T follicular helper cell (primary cell): ENCODE measurements at regions not wholly inside any gene's neighbourhood (a gene's known extent, or its start where the extent isn't known, plus 50 kb on each side); places are given as distances from the start of the nearest gene placed in this dataset.

Experiments
- DNase-seq: peaks from one replicate; pipeline ENCODE4 v3.0.0-alpha.2; 2020; ENCODE audit warnings: low read depth

DNA sequence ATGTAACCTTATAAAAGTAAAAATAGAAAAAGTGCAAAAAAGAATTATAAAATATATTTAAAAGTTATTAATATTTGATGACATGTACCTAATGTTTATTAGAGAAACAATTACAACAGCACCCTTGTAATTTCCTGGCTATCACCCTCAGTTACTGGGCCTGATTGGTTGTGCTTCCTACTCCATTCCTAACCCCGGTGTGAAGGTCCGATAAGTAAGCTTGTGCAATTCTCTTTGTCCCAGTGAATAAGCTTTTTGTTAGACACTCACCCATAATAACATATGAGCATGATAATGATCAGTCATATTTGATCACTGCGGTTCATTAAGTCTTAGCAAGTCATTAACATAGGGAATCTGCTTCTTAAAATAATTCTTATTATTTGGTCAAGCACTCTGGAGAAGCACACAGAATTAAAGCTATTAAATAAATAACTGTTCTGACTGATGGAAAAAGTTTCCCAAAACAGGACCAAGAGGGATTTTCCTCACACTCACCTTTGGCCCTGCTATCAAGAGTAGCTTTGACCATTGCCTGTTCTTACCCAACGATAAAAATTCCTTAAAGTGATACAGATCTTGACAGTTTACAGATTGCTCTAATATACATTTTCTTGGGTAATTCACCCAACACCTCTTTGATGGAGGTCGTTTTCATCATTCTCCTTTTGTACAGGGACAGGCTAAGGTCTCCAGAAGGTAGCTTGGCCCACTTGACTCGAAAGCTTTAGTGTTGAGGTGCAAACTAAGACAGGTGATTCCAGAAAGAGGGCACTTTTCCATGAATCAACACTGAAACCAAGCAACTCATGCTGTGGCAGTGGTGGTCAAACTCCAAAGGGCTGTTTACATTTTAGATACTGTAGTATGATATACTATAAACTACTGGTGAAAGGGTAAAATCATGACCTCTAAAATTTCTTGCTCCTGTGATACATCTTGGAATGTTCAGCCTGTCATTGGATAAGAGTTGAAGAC lies 543.0 kb upstream of the KCNMB2 start:
- no peak for DNase-seq

DNA sequence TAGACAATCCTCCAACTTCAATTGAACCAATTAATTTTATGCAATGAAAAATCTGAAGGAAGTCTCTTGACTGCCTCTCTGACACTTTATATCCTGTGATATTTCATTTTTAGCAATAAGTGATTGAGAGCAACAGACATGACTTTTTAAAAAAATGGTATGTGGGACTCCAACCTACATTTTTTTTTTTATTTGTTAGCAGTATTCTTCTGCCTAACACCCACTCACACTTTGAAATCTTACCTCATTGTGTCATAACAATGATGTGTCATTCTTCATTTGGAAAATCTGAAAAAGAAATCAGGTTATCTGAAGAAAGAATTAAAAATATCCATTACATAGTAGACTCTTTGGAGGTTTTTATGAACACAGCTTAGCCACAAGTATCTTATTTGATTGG lies 541.3 kb upstream of the KCNMB2 start:
- no peak for DNase-seq

- no peak for DNase-seq
Measured at GRCh38 chr3:177995381-177996085, 540.7 kb upstream of the KCNMB2 start.

- no peak for DNase-seq
Measured at GRCh38 chr3:178001670-178002101, 534.5 kb upstream of the KCNMB2 start.

GRCh38 chr3:178002113-178002512 lies 534.1 kb upstream of the KCNMB2 start:
- DNase-seq = no peak

DNA sequence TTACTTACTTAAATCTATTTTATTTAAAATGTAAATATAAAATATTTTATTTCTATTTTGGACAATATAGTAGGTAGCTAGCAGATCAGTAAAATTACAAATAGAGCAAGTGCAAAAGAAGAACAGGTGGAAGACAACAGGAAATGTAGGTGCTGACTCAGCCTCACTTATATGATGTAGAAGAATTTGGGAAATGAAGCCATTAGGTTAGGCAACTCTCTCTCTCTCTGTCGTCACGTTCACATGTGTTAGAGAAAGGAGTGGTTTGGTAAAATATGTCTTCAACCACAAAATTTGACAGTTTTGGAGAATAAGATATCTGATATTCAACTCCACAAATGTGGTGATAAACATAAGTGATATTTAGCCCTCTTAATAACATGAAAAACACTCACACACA lies 532.5 kb upstream of the KCNMB2 start:
- DNase-seq = no peak

- DNase-seq = no peak
Measured at GRCh38 chr3:178005961-178006360, 530.3 kb upstream of the KCNMB2 start.

DNA sequence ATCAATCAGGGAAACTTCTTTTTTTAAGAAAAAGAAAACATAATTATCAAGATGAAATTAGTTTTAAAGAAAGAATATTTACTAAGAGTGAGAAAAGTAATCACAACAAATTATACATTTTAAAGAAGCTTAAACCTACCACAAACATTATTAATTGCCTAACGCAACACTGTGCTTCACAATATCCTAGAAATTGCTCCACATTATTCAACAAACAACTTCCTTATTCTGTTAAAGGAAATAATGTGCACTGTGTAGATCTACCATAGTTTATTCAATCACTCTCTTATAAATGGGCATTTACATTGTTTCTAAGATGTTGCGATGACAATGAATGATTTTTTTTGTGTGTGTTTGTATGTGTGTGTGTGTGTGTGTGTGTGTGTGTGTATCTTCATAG lies 525.9 kb upstream of the KCNMB2 start:
- no peak for DNase-seq

DNA sequence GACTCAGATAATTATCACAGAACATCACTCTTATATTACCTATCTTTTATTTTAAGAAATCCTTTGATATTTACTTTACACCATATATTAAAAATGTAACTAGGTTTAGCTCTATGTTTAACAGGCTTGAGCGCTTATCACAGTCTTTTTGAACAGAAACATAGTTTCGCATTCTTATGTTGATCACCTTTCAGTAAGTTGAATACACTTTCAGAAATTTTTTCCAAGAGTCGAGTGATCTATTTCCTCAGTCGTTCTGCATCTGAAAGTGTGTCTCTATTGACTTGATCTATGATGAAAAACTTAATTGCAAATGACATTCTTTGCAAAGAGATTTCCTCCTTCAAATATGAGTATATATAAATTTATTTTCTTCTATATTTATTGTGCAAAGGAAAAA lies 516.6 kb upstream of the KCNMB2 start:
- no peak for DNase-seq

- no peak for DNase-seq
Measured at GRCh38 chr3:178022599-178022998, 513.6 kb upstream of the KCNMB2 start.

GRCh38 chr3:178028933-178029332 lies 507.3 kb upstream of the KCNMB2 start:
- DNase-seq = no peak

DNA sequence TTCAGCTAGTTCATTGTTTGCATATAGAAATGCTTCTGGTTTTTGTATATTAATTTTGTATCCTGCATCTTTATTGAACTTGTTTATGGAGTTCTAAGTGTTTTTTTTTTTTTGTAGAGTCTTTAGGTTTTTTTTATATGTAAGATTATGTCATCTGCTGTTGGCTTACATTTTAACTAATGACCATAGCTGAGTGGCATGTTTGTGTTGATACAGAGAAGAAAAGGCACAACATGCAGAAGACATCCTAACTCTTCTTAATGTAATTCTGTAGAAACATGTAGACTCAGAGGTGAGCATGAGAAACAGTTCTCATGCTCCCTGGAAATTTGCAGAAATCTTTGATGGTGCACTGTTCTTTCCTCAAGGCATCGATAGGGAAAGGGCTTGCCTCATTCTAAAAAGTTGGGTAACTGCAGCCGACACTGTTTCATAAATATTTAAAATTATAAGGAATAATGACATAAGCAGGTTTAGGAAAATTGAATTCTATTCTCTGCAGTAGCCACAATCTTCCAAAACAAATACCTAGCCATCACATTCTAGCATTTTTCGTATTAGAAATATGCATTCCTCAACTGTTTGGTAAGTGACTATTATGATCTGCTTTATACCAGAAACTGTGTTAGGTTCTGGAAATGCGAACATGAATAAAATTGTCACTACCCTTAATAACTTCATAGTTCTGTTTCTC lies 499.6 kb upstream of the KCNMB2 start:
- no peak for DNase-seq

- no peak for DNase-seq
Measured at GRCh38 chr3:178041931-178042330, 494.3 kb upstream of the KCNMB2 start.

DNA sequence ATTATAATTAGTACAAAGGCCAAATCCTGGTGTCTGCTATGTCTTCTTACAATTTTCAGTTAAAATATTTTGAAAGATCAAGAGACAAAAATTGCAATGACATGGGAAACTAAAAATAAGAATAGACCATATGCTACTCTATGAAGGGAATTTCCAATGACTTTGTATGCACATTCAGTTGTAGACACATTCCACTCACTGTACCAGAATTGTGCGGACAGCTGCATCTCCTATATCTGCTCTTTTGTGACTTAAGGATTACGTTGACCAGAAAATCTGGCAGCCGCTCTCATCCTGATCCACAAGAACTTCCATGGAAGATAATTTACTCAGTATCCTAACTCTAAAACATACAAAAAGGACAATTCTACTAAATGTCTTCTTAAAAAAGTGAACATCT lies 493.9 kb upstream of the KCNMB2 start:
- no peak for DNase-seq

GRCh38 chr3:178043084-178043483 lies 493.2 kb upstream of the KCNMB2 start:
- no peak for DNase-seq

DNA sequence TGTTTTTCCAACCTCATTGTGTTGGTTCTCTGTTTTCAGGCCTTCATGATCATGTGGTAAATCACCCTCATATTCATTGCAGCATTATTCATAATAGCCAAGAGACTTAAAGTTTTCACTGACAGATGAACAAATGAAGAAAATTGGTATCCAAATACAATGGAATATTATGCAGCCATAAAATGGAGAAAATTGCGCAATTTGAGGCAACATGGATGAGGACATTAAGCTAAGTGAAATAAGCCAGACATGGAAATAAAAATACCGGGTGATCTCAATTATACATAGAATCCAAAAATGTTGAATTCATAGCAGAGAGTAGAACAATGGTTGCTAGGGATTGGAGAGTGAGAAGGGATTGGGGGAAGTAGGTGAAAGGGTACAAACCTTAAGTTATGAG lies 491.9 kb upstream of the KCNMB2 start:
- no peak for DNase-seq

GRCh38 chr3:178047496-178047895 lies 488.7 kb upstream of the KCNMB2 start:
- DNase-seq = no peak

- no peak for DNase-seq
Measured at GRCh38 chr3:178048768-178049167, 487.5 kb upstream of the KCNMB2 start.

DNA sequence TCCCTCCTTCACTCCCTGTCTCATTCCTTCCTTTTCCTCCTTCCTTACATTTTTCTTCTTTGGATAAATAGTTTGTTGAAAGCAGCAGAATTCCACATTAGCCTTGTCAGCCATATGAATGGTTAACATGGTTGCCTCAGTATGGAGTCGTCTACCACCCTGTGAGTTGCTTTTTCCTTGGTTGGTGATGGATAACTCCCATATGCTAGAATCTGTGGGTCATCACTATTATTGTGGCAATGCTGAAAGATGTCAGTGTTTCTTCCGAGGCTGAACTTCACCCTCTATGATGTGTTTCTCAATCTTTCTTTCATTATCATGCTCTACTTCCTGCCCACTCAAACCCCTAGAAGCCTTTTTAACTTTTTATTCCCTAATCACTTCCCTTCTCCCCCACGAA lies 481.8 kb upstream of the KCNMB2 start:
- DNase-seq = no peak

GRCh38 chr3:178055939-178056338 lies 480.3 kb upstream of the KCNMB2 start:
- no peak for DNase-seq

GRCh38 chr3:178056868-178057267 lies 479.4 kb upstream of the KCNMB2 start:
- no peak for DNase-seq

DNA sequence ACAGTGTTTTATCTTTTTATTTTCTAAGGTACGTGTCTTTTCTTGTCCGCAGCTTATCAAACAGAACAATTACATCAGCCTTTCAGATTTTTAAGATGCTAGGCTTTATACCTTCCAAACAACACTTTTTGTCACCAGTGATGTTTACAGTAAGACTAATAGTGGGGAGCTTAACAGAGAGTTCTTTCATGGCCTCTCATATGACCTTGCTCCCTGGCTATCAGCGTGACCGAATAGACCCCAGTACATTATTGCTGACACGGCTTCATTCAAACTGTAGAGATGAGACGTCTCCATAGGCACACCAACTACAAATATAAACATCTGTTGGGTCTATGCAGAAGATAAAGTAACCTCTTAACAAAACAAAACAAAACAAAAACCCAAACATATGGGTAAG lies 477.6 kb upstream of the KCNMB2 start:
- DNase-seq = no peak

DNA sequence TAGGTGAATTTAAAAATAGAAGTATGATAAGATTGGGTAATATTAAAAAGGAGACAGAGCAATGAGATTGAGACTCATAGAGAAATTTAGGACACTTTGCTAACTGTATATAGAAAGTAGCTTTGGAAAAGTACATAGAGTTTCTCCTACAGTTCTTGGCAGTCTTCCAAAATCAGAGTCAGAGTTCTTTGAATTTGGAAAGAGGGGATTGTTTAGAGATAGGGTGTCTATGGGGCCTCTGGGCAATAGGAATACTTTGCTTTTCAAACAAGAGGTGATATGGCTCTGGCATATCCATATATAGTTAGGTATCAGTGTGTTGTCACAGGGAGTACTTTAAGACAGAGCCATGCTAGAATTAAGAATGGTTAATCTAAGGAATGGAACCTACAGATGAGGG lies 477.1 kb upstream of the KCNMB2 start:
- no peak for DNase-seq
